ENCODE measurements at regions not wholly inside any gene's neighbourhood (a gene's known extent, or its start where the extent isn't known, plus 50 kb on each side); places are given as distances from the start of the nearest gene placed in this dataset.

GRCh38 chr11:33618956-33619355 lies 81.7 kb downstream of the C11orf91 start:
- no peak overlapping the region for H3K4me3 ChIP-seq (ENCODE audit: low read length in 2 of 2)
- H3K4me1 ChIP-seq (ENCODE audit: control insufficient read depth in 1 of 2, insufficient read depth in 2 of 2, low read length in 2 of 2) = no peaks in the 10 kb centered on the region
- DNase-seq (no peak), ATAC-seq (ENCODE audit: low FRiP score) (no peak)
- intact Hi-C loops (cut with DNase I) = no loop called here
- WGBS, 2 donors = 90% methylated on average over 7 of the region's 7 CpGs
- H3K27ac ChIP-seq (ENCODE audit: low read depth in 1 of 2, low read length in 2 of 2) = no peak overlapping the region
- no peaks in the 10 kb centered on the region for H3K36me3 ChIP-seq (ENCODE audit: control insufficient read depth in 1 of 2, insufficient read depth in 2 of 2, low read length in 1 of 2)
- no peaks in the 10 kb centered on the region for H3K27me3 ChIP-seq (ENCODE audit: control insufficient read depth in 1 of 2, insufficient read depth in 2 of 2, low read length in 1 of 2)
- H3K9me3 ChIP-seq (ENCODE audit: control insufficient read depth, low read length) = no peaks in the 10 kb centered on the region

GRCh38 chr11:33618351-33618710 lies 82.3 kb downstream of the C11orf91 start:
- DNase-seq (no peak), ATAC-seq (ENCODE audit: low FRiP score) (no peak)
- Histone ChIP-seq H3K36me3 (ENCODE audit: control insufficient read depth in 1 of 2, insufficient read depth in 2 of 2, low read length in 1 of 2) (no peaks in the 10 kb centered on the region), H3K27me3 (ENCODE audit: control insufficient read depth in 1 of 2, insufficient read depth in 2 of 2, low read length in 1 of 2) (no peaks in the 10 kb centered on the region), H3K4me1 (ENCODE audit: control insufficient read depth in 1 of 2, insufficient read depth in 2 of 2, low read length in 2 of 2) (no peaks in the 10 kb centered on the region), H3K9me3 (ENCODE audit: control insufficient read depth, low read length) (no peaks in the 10 kb centered on the region), H3K4me3 (ENCODE audit: low read length in 2 of 2) (no peak overlapping the region), H3K27ac (ENCODE audit: low read depth in 1 of 2, low read length in 2 of 2) (no peak overlapping the region)
- intact Hi-C loops (cut with DNase I) = no loop called here
- WGBS, 2 donors = 95 to 97% methylated on average over 10 of the region's 10 CpGs

- intact Hi-C loops (cut with DNase I) = no loop called here
- DNase-seq (no peak), ATAC-seq (ENCODE audit: low FRiP score) (no peak)
- Histone ChIP-seq H3K4me3 (ENCODE audit: low read length in 2 of 2) (no peak overlapping the region), H3K4me1 (ENCODE audit: control insufficient read depth in 1 of 2, insufficient read depth in 2 of 2, low read length in 2 of 2) (no peaks in the 10 kb centered on the region), H3K27me3 (ENCODE audit: control insufficient read depth in 1 of 2, insufficient read depth in 2 of 2, low read length in 1 of 2) (no peaks in the 10 kb centered on the region), H3K27ac (ENCODE audit: low read depth in 1 of 2, low read length in 2 of 2) (no peak overlapping the region), H3K36me3 (ENCODE audit: control insufficient read depth in 1 of 2, insufficient read depth in 2 of 2, low read length in 1 of 2) (no peaks in the 10 kb centered on the region), H3K9me3 (ENCODE audit: control insufficient read depth, low read length) (no peaks in the 10 kb centered on the region)
- 92 to 94% methylated on average over 8 of the region's 8 CpGs for WGBS, 2 donors
Measured at GRCh38 chr11:33617672-33618350, 82.8 kb downstream of the C11orf91 start.

- no peak for ATAC-seq (ENCODE audit: low FRiP score)
- Histone ChIP-seq H3K4me1 (ENCODE audit: control insufficient read depth in 1 of 2, insufficient read depth in 2 of 2, low read length in 2 of 2) (no peaks in the 10 kb centered on the region), H3K27ac (ENCODE audit: low read depth in 1 of 2, low read length in 2 of 2) (no peak overlapping the region), H3K27me3 (ENCODE audit: control insufficient read depth in 1 of 2, insufficient read depth in 2 of 2, low read length in 1 of 2) (no peaks in the 10 kb centered on the region), H3K4me3 (ENCODE audit: low read length in 2 of 2) (no peak overlapping the region), H3K36me3 (ENCODE audit: control insufficient read depth in 1 of 2, insufficient read depth in 2 of 2, low read length in 1 of 2) (no peaks in the 10 kb centered on the region), H3K9me3 (ENCODE audit: control insufficient read depth, low read length) (no peaks in the 10 kb centered on the region)
- 93 to 95% methylated on average over 5 of the region's 5 CpGs for WGBS, 2 donors
- DNase-seq = no peak
- intact Hi-C loops (cut with DNase I) = no loop called here
Measured at GRCh38 chr11:33616552-33616951, 84.1 kb downstream of the C11orf91 start.

- Histone ChIP-seq H3K36me3 (ENCODE audit: control insufficient read depth in 1 of 2, insufficient read depth in 2 of 2, low read length in 1 of 2) (no peaks in the 10 kb centered on the region), H3K4me1 (ENCODE audit: control insufficient read depth in 1 of 2, insufficient read depth in 2 of 2, low read length in 2 of 2) (no peaks in the 10 kb centered on the region), H3K27ac (ENCODE audit: low read depth in 1 of 2, low read length in 2 of 2) (no peak overlapping the region), H3K27me3 (ENCODE audit: control insufficient read depth in 1 of 2, insufficient read depth in 2 of 2, low read length in 1 of 2) (no peaks in the 10 kb centered on the region), H3K9me3 (ENCODE audit: control insufficient read depth, low read length) (no peaks in the 10 kb centered on the region), H3K4me3 (ENCODE audit: low read length in 2 of 2) (no peak overlapping the region)
- DNase-seq (no peak), ATAC-seq (ENCODE audit: low FRiP score) (no peak)
- intact Hi-C loops (cut with DNase I) = no loop called here
- 56 to 64% methylated on average over 3 of the region's 3 CpGs for WGBS, 2 donors
Measured at GRCh38 chr11:33615751-33616150, 84.9 kb downstream of the C11orf91 start.

GRCh38 chr11:33613404-33613803 lies 87.2 kb downstream of the C11orf91 start:
- no peak overlapping the region for H3K27ac ChIP-seq (ENCODE audit: low read depth in 1 of 2, low read length in 2 of 2)
- H3K27me3 ChIP-seq (ENCODE audit: control insufficient read depth in 1 of 2, insufficient read depth in 2 of 2, low read length in 1 of 2) = no peaks in the 10 kb centered on the region
- no peak for DNase-seq
- no peaks in the 10 kb centered on the region for H3K36me3 ChIP-seq (ENCODE audit: control insufficient read depth in 1 of 2, insufficient read depth in 2 of 2, low read length in 1 of 2)
- 94 to 100% methylated on average over 2 of the region's 2 CpGs for WGBS, 2 donors
- no peaks in the 10 kb centered on the region for H3K9me3 ChIP-seq (ENCODE audit: control insufficient read depth, low read length)
- no peak overlapping the region for H3K4me3 ChIP-seq (ENCODE audit: low read length in 2 of 2)
- H3K4me1 ChIP-seq (ENCODE audit: control insufficient read depth in 1 of 2, insufficient read depth in 2 of 2, low read length in 2 of 2) = no peaks in the 10 kb centered on the region
- no peak for ATAC-seq (ENCODE audit: low FRiP score)
- intact Hi-C loops (cut with DNase I) = no loop called here

- 64 to 74% methylated on average over 2 of the region's 2 CpGs for WGBS, 2 donors
- no peak for ATAC-seq (ENCODE audit: low FRiP score)
Measured at GRCh38 chr11:33610903-33611302, 89.7 kb downstream of the C11orf91 start.

GRCh38 chr11:33608386-33608785 lies 92.2 kb downstream of the C11orf91 start:
- no peaks in the 10 kb centered on the region for H3K36me3 ChIP-seq (ENCODE audit: control insufficient read depth in 1 of 2, insufficient read depth in 2 of 2, low read length in 1 of 2)
- no peaks in the 10 kb centered on the region for H3K4me1 ChIP-seq (ENCODE audit: control insufficient read depth in 1 of 2, insufficient read depth in 2 of 2, low read length in 2 of 2)
- H3K4me3 ChIP-seq (ENCODE audit: low read length in 2 of 2) = no peak overlapping the region
- DNase-seq = no peak
- no peaks in the 10 kb centered on the region for H3K27me3 ChIP-seq (ENCODE audit: control insufficient read depth in 1 of 2, insufficient read depth in 2 of 2, low read length in 1 of 2)
- no peak overlapping the region for H3K27ac ChIP-seq (ENCODE audit: low read depth in 1 of 2, low read length in 2 of 2)
- intact Hi-C loops (cut with DNase I) = no loop called here
- no peak for ATAC-seq (ENCODE audit: low FRiP score)
- H3K9me3 ChIP-seq (ENCODE audit: control insufficient read depth, low read length) = no peaks in the 10 kb centered on the region

More at GRCh38 chr11:33610903-33611302, 89.7 kb downstream of the C11orf91 start:
- no peak for DNase-seq
- Histone ChIP-seq H3K27me3 (ENCODE audit: control insufficient read depth in 1 of 2, insufficient read depth in 2 of 2, low read length in 1 of 2) (no peaks in the 10 kb centered on the region), H3K9me3 (ENCODE audit: control insufficient read depth, low read length) (no peaks in the 10 kb centered on the region), H3K4me3 (ENCODE audit: low read length in 2 of 2) (no peak overlapping the region), H3K4me1 (ENCODE audit: control insufficient read depth in 1 of 2, insufficient read depth in 2 of 2, low read length in 2 of 2) (no peaks in the 10 kb centered on the region), H3K27ac (ENCODE audit: low read depth in 1 of 2, low read length in 2 of 2) (no peak overlapping the region), H3K36me3 (ENCODE audit: control insufficient read depth in 1 of 2, insufficient read depth in 2 of 2, low read length in 1 of 2) (no peaks in the 10 kb centered on the region)
- intact Hi-C loops (cut with DNase I) = no loop called here

- Histone ChIP-seq H3K4me3 (ENCODE audit: low read length in 2 of 2) (no peak overlapping the region), H3K4me1 (ENCODE audit: control insufficient read depth in 1 of 2, insufficient read depth in 2 of 2, low read length in 2 of 2) (no peaks in the 10 kb centered on the region), H3K27me3 (ENCODE audit: control insufficient read depth in 1 of 2, insufficient read depth in 2 of 2, low read length in 1 of 2) (no peaks in the 10 kb centered on the region), H3K9me3 (ENCODE audit: control insufficient read depth, low read length) (no peaks in the 10 kb centered on the region), H3K27ac (ENCODE audit: low read depth in 1 of 2, low read length in 2 of 2) (no peak overlapping the region), H3K36me3 (ENCODE audit: control insufficient read depth in 1 of 2, insufficient read depth in 2 of 2, low read length in 1 of 2) (no peaks in the 10 kb centered on the region)
- no peak for ATAC-seq (ENCODE audit: low FRiP score)
- WGBS, 2 donors = 88 to 92% methylated on average over 10 of the region's 10 CpGs
- intact Hi-C loops (cut with DNase I) = no loop called here
- no peak for DNase-seq
Measured at GRCh38 chr11:33606762-33607161, 93.9 kb downstream of the C11orf91 start.
